ENCODE measurements at regions not wholly inside any gene's neighbourhood (a gene's known extent, or its start where the extent isn't known, plus 50 kb on each side); places are given as distances from the start of the nearest gene placed in this dataset.

- no peak for DNase-seq (ENCODE audit: extremely low read depth, low read depth)
These were observed 166.2 kb downstream of the SEC14L1 start for GRCh38 chr17:77306790-77307478.

DNA sequence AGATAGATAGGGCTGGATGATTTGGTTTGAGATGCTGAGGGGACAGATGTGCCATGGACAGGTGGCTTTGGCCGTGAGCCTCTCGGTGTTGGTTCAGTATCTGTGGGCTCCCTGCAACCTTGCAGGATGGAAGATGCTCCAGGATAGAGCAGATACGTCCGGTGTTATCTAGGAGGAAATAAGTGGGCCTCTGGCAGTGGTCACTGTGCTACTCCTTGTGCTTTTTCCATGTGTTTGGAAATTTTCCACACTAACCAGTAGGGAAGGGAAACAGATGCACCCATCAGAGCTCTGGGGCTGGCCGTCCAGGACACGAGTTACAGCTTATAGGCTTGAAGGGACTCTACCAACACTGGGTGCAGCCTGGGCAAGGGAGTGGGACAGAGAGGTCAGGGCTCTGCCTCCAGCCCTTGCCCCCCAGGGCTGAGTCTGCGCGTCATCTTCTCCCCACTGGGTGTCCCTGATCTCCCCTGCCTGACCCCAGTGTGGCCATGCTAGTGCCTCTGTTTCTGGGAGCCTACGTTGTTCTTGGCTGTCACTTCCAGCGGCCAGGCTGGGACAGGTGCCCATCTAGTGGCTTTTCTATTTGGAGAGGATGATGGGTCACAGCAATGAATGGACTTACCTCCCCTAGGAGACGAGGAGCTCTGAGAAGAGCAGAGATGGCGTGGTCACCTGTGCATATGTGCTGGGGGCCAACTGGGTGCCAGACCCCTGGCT is 166.9 kb downstream of the SEC14L1 start:
- DNase-seq (ENCODE audit: extremely low read depth, low read depth), result no peak

GRCh38 chr17:77308861-77309726 is 168.3 kb downstream of the SEC14L1 start:
- no peak for DNase-seq (ENCODE audit: extremely low read depth, low read depth)

DNA sequence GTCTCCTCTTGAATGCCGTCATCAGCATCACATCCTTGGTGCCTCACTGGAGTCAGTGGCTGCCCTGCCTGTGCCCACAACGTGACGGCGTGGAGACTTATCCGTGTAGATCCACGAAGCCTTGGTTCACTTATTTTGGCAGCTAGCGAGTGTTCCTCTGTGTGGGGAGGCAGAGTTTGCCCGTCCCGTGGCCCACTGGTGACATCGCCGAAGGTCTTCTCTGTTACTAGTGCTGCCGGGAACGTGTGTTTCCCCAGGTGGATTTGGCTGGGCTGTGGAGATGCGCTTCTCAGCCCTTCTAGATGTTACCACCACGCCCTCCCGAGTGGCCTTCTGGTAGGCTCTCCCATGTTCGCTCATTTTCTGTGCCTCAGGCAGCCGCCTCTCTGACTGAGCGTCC is 169.6 kb downstream of the SEC14L1 start:
- DNase-seq (ENCODE audit: extremely low read depth, low read depth), result no peak

- no peak for DNase-seq (ENCODE audit: extremely low read depth, low read depth)
These were observed 170.7 kb downstream of the SEC14L1 start for GRCh38 chr17:77311371-77311981.

- DNase-seq (ENCODE audit: extremely low read depth, low read depth), result no peak
These were observed 171.4 kb downstream of the SEC14L1 start for GRCh38 chr17:77312061-77312701.

DNA sequence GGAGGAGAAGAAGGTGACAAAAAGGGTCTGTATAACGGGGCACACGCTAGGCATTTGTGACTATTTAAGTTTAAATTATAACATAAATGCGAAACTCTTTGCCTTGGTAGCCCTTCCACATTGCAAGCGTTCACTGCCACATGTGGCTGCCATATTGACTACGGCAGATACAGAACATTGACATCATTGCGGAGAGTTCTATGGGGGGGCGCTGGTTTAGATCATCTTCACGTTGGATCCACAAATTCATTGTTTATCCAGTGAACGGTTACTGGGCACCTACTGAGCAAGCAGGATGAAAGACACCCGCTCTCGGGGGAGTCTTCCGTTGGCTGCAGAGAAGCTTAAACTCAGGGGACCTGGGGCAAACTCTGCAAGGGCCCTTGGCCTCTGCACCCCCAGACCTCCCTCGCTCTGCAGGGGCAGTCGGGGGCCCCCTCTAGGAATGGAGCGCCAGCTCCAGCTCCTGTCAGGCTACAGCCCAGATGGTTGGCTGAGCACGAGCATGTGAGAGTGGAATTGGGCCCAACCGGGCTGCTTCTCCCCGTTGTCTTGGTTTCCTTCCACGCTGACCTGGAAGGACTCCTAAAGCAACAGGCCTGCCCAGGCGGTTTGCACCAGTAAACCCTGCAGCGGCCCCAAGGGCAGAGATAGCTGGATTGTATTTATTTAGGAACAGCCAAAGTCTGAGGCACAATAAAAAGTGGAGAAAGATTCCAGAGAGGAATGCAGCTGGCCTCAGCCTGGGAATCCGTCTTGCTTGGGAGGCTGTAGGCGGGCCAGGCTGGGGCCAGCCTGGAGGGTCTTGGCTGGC is 172.2 kb downstream of the SEC14L1 start:
- no peak for DNase-seq (ENCODE audit: extremely low read depth, low read depth)

DNA sequence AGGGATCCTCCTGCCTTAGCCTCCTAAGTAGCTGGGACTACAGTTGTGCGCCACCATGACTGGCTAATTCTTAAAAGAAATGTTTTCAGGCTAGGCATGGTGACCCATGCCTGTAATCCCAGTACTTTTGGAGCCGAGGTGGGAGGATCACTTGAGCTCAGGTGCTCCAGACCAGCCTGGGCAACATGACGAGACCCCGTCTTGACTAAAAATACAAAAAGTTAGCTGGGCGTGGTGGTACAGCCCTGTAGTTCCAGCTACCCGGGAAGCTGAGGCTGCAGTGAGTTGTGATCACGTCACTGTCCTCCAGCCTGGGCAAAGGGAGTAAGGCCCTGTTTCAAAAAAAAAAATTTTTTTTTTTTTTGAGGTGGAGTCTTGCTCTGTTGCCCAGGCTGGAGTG is 173.1 kb downstream of the SEC14L1 start:
- DNase-seq (ENCODE audit: extremely low read depth, low read depth), result no peak

- no peak for DNase-seq (ENCODE audit: extremely low read depth, low read depth)
These were observed 173.8 kb downstream of the SEC14L1 start for GRCh38 chr17:77314601-77315000.

GRCh38 chr17:77315010-77315409 is 174.2 kb downstream of the SEC14L1 start:
- no peak for DNase-seq (ENCODE audit: extremely low read depth, low read depth)

DNA sequence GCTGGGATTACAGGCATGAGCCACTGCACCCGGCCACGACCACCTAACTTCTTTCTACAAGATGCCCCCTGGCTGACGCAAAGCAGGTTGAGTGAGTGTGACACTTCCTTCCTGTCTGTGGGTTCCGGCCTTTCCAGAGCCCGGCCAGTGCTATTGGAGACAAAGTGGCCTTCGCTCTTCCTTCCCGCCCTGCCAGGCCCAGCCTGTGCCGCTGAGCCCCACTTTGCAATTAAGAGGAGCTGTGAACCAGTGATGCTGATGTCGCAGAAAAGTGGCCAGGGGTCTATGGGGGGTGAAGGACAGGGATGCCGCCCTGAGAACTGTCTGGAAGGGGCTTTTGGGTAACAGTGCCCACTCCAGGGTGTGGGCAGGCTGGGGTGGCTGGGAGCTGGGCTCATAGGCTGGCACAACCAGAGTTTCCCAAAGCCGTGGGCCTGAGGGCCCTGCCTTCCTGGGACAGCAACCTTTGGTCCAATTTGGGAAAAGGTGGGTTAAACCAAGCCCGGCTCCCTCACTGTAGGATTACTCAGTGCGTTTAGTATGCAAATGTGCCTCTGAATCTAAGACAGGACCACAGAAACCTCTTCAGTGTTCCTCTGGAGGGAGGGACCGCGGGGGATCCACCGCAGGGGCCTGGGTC is 174.9 kb downstream of the SEC14L1 start:
- DNase-seq (ENCODE audit: extremely low read depth, low read depth), result no peak

DNA sequence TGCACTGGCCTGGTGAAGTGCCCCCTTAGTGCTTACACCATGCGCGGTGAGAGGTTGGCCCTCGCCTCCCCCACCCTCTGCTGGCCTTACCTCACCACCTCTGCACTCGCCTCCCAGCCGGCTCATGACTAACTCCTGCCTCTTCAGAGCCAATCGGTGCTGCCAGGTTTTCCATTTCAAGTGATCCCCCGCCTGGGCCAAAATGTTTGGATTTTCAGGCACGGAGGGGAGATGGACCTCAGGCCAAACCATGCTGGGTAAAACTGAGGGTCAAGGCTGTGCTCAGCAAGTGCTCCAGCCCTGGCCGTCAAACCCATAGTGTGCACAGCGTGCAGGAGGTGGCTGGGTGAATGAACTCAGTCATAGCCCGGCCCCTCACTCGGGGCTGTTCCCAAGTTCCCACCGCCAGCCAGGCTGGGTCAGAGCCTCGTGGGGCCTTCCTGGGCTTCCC is 175.4 kb downstream of the SEC14L1 start:
- DNase-seq (ENCODE audit: extremely low read depth, low read depth), result no peak

DNA sequence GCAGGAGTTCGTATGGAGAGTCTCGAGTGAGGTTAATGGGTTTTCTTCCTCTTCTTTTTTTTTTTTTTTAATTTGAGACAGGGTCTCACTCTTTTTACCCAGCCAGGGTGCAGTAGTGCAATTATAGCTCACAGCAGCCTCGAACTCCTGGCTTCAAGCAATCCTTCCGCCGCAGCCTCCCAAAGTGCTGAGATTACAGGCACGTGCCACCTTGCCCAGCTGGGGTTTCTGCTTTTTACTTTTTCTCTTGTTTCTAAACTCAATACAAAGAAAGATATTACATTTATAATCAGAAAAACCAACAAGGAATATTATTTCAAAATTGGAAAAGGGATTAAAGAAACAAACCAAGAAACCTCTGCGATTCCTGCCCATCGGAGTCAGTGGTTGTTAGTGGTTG is 175.9 kb downstream of the SEC14L1 start:
- no peak for DNase-seq (ENCODE audit: extremely low read depth, low read depth)

- DNase-seq (ENCODE audit: extremely low read depth, low read depth), result no peak
These were observed 176.5 kb downstream of the SEC14L1 start for GRCh38 chr17:77317091-77317750.

- DNase-seq (ENCODE audit: extremely low read depth, low read depth), result no peak
These were observed 177.3 kb downstream of the SEC14L1 start for GRCh38 chr17:77318021-77318420.

- DNase-seq (ENCODE audit: extremely low read depth, low read depth), result no peak
These were observed 177.9 kb downstream of the SEC14L1 start for GRCh38 chr17:77318491-77319210.

- peak; percentile 84 for DNase-seq (ENCODE audit: extremely low read depth, low read depth)
These were observed 178.7 kb downstream of the SEC14L1 start for GRCh38 chr17:77319211-77320043.

Data from NCI-H460 (cell line).